WERI-Rb-1 (cell line): ENCODE measurements at regions not wholly inside any gene's neighbourhood (a gene's known extent, or its start where the extent isn't known, plus 50 kb on each side); places are given as distances from the start of the nearest gene placed in this dataset.

Experiments
- DNase-seq: peaks from one replicate; pipeline ENCODE4 v3.0.0-alpha.2; 2020
- H3K27ac ChIP-seq: fragments of 250-450 bp; sonication (Bioruptor Pico); 2 replicates; pipeline ENCODE4 v1.5.1; 2020; ENCODE audit warnings: mild to moderate bottlenecking, moderate library complexity
- H3K27me3 ChIP-seq: fragments of 250-450 bp; sonication (Bioruptor Pico); 2 replicates; pipeline ENCODE4 v1.5.1; 2021; ENCODE audit warnings: mild to moderate bottlenecking, low read depth, moderate library complexity; ENCODE audit not compliant: insufficient read depth, severe bottlenecking
- H3K36me3 ChIP-seq: fragments of 250-450 bp; sonication (Bioruptor Pico); 2 replicates; pipeline ENCODE4 v1.5.1; 2020; ENCODE audit warnings: mild to moderate bottlenecking, moderate library complexity
- H3K4me3 ChIP-seq: 2 replicates; pipeline ENCODE4 v1.5.1; 2011; ENCODE audit warnings: low read depth, mild to moderate bottlenecking, control low read depth, low read length
- H3K9me3 ChIP-seq: fragments of 250-450 bp; sonication (Bioruptor Pico); 2 replicates; pipeline ENCODE4 v1.5.1; 2021; ENCODE audit warnings: mild to moderate bottlenecking, moderate library complexity; ENCODE audit not compliant: severe bottlenecking
- CTCF ChIP-seq: IDR thresholded peaks from 2 replicates; pipeline ENCODE4 v1.5.1; 2011; ENCODE audit warnings: low read depth, mild to moderate bottlenecking, control low read depth, inconsistent platforms, low read length

GRCh38 chr6:27755768-27756167, 156.4 kb downstream of the OR2B2 start:
- Histone ChIP-seq H3K4me3 (no peak overlapping the region), H3K27me3 (no peaks in the 10 kb centered on the region), H3K27ac (no peak overlapping the region), H3K36me3 (no peaks in the 10 kb centered on the region), H3K9me3 (no peaks in the 10 kb centered on the region)
- DNase-seq: no peak
- no peak for TF ChIP-seq CTCF

- no peaks in the 10 kb centered on the region for H3K27me3 ChIP-seq
- H3K36me3 ChIP-seq: no peaks in the 10 kb centered on the region
- no peak for TF ChIP-seq CTCF
- peak overlapping the region; percentile 53 for H3K27ac ChIP-seq
- DNase-seq: no peak
- no peaks in the 10 kb centered on the region for H3K9me3 ChIP-seq
- peak overlapping the region; percentile 90 for H3K4me3 ChIP-seq
These were observed 157.8 kb downstream of the OR2B2 start for GRCh38 chr6:27754408-27754782.

GRCh38 chr6:27753668-27754407, 158.4 kb downstream of the OR2B2 start:
- TF ChIP-seq CTCF: peak; percentile 35; the same call in 1 of the 2 replicates
- Histone ChIP-seq H3K4me3 (peak overlapping the region; percentile 90), H3K27me3 (no peaks in the 10 kb centered on the region), H3K27ac (peak overlapping the region; percentile 53), H3K36me3 (no peaks in the 10 kb centered on the region), H3K9me3 (no peaks in the 10 kb centered on the region)
- DNase-seq: peak; percentile 99

- TF ChIP-seq CTCF: peak; percentile 82
- Histone ChIP-seq H3K4me3 (peak overlapping the region; percentile 90), H3K27ac (no peak overlapping the region), H3K9me3 (no peaks in the 10 kb centered on the region), H3K36me3 (no peaks in the 10 kb centered on the region), H3K27me3 (no peaks in the 10 kb centered on the region)
- peak; percentile 77 for DNase-seq
These were observed 159.9 kb downstream of the OR2B2 start for GRCh38 chr6:27752038-27752885.

- H3K27me3 ChIP-seq: no peaks in the 10 kb centered on the region
- no peak for DNase-seq
- no peak overlapping the region for H3K4me3 ChIP-seq
- TF ChIP-seq CTCF: no peak
- H3K36me3 ChIP-seq: no peaks in the 10 kb centered on the region
- no peaks in the 10 kb centered on the region for H3K9me3 ChIP-seq
- H3K27ac ChIP-seq: no peak overlapping the region
These were observed 163.5 kb downstream of the OR2B2 start for GRCh38 chr6:27748661-27749060.
